SK-N-SH (cell line): ENCODE measurements at regions not wholly inside any gene's neighbourhood (a gene's known extent, or its start where the extent isn't known, plus 50 kb on each side); places are given as distances from the start of the nearest gene placed in this dataset.

Source experiments
- CTCF ChIA-PET: fragments of 300-600, 350-600 bp; formaldehyde crosslinking; extraction: SDS; loops from one replicate; lab custom pipeline; 2021; lab: Yijun Ruan, JAX
- POLR2A ChIA-PET: fragments of 350-600 bp; sonication (Branson Sonifier 250); formaldehyde crosslinking; extraction: SDS; loops from one replicate; lab custom pipeline; 2020; ENCODE audit warnings: antibody characterized with exemption, inconsistent platforms; lab: Yijun Ruan, JAX
- DNase-seq: peaks from one replicate; pipeline ENCODE4 v3.0.0; 2012
- H2AFZ ChIP-seq: fragments of 200-600 bp; sonication (generic); 2 replicates; pipeline ENCODE4 v1.8.1; 2016; ENCODE audit warnings: antibody characterized with exemption, mild to moderate bottlenecking, low read depth
- H3F3A ChIP-seq: fragments of 200-600 bp; sonication (generic); replicated peaks from 2 replicates; pipeline ENCODE3; 2016; ENCODE audit warnings: antibody characterized with exemption, mild to moderate bottlenecking; ENCODE audit not compliant: insufficient read depth
- H3K27ac ChIP-seq, 2 experiments: fragments of 200-500 bp in 1 of 2; fragments of 200-600 bp in 1 of 2; sonication (Bioruptor generic) in 1 of 2; sonication (generic), shearing (Covaris generic) in 1 of 2; 2 replicates each; pipeline versions ENCODE4 v1.5.1 to v1.6.1; 2014 to 2016; ENCODE audit warnings: low read depth in 2 of 2, inconsistent platforms in 1 of 2, low read length in 1 of 2, mild to moderate bottlenecking in 1 of 2, mixed read lengths in 1 of 2
- H3K27me3 ChIP-seq: fragments of 200-600 bp; sonication (generic), shearing (Covaris generic); 2 replicates; pipeline ENCODE4 v1.6.1; 2016; ENCODE audit warnings: mixed run types; ENCODE audit not compliant: insufficient read depth
- H3K36me3 ChIP-seq, 2 experiments: fragments of 200-500 bp in 1 of 2; fragments of 200-600 bp in 1 of 2; sonication (Bioruptor generic) in 1 of 2; sonication (generic) in 1 of 2; replicated peaks in 1 of 2; 2 replicates each; pipeline versions ENCODE3 to v1.5.1; 2014 to 2016; ENCODE audit warnings: low read length in 1 of 2, mild to moderate bottlenecking in 1 of 2; ENCODE audit not compliant: insufficient read depth in 2 of 2, control insufficient read depth in 1 of 2
- H3K4me1 ChIP-seq, 2 experiments: fragments of 200-500 bp in 1 of 2; fragments of 200-600 bp in 1 of 2; sonication (Bioruptor generic) in 1 of 2; sonication (generic), shearing (Covaris generic) in 1 of 2; 2 replicates each; pipeline versions ENCODE4 v1.5.1 to v1.6.1; 2014 to 2016; ENCODE audit warnings: low read depth in 1 of 2, low read length in 1 of 2, mixed run types in 1 of 2; ENCODE audit not compliant: insufficient read depth in 2 of 2, control insufficient read depth in 1 of 2
- H3K4me2 ChIP-seq: fragments of 200-600 bp; sonication (generic), shearing (Covaris generic); 2 replicates; pipeline ENCODE4 v1.6.1; 2017; ENCODE audit warnings: mixed run types
- H3K4me3 ChIP-seq, 2 experiments: fragments of 200-500 bp in 1 of 2; fragments of 200-600 bp in 1 of 2; sonication (Bioruptor generic) in 1 of 2; sonication (generic), shearing (Covaris generic) in 1 of 2; 2 replicates each; pipeline versions ENCODE4 v1.5.1 to v1.8.1; 2014 to 2016; ENCODE audit warnings: low read depth in 2 of 2, inconsistent platforms in 1 of 2, low read length in 1 of 2, mild to moderate bottlenecking in 1 of 2, mixed read lengths in 1 of 2, moderate library complexity in 1 of 2
- H3K79me2 ChIP-seq: fragments of 200-600 bp; sonication (generic); 2 replicates; pipeline ENCODE4 v1.8.1; 2017; ENCODE audit warnings: mild to moderate bottlenecking; ENCODE audit not compliant: insufficient read depth
- H3K9ac ChIP-seq: fragments of 200-600 bp; sonication (generic); 2 replicates; pipeline ENCODE4 v1.6.1; 2017; ENCODE audit warnings: mixed run types
- H3K9me2 ChIP-seq: fragments of 200-600 bp; sonication (generic); 2 replicates; pipeline ENCODE4 v1.6.1; 2017; ENCODE audit warnings: mixed run types
- H3K9me3 ChIP-seq: fragments of 200-600 bp; sonication (generic); 2 replicates; pipeline ENCODE4 v1.6.1; 2017; ENCODE audit warnings: mixed run types, mild to moderate bottlenecking, moderate library complexity
- H4K20me1 ChIP-seq: fragments of 200-600 bp; sonication (generic); 2 replicates; pipeline ENCODE4 v1.6.1; 2017; ENCODE audit warnings: mild to moderate bottlenecking, mixed run types; ENCODE audit not compliant: insufficient read depth
- ELF1 ChIP-seq: IDR thresholded peaks from 2 replicates; pipeline ENCODE4 v1.4.0; 2012
- FOXJ3 ChIP-seq: sonication (generic); formaldehyde crosslinking; IDR thresholded peaks from 2 replicates; pipeline ENCODE4 v1.5.1; 2020; ENCODE audit warnings: mild to moderate bottlenecking, missing genetic modification reagents
- GABPA ChIP-seq: IDR thresholded peaks from 2 replicates; pipeline ENCODE4 v1.4.0; 2012; ENCODE audit warnings: low read depth, mild to moderate bottlenecking
- MEF2A ChIP-seq: IDR thresholded peaks from 2 replicates; pipeline ENCODE4 v1.4.0; 2012; ENCODE audit warnings: low read depth, borderline replicate concordance
- NRF1 ChIP-seq: IDR thresholded peaks from 2 replicates; pipeline ENCODE4 v1.6.1; 2012; ENCODE audit warnings: low read depth, mild to moderate bottlenecking, low read length
- POLR2AphosphoS5 ChIP-seq: IDR thresholded peaks from 2 replicates; pipeline ENCODE4 v1.6.1; 2012; ENCODE audit warnings: low read depth, low read length
- RXRA ChIP-seq: IDR thresholded peaks from 2 replicates; pipeline ENCODE4 v1.4.0; 2012; ENCODE audit warnings: low read depth, mild to moderate bottlenecking, borderline replicate concordance
- TAF1 ChIP-seq: IDR thresholded peaks from 2 replicates; pipeline ENCODE4 v1.6.1; 2012; ENCODE audit warnings: low read depth, mild to moderate bottlenecking, low read length, moderate library complexity, borderline replicate concordance
- TEAD4 ChIP-seq: IDR thresholded peaks from 2 replicates; pipeline ENCODE4 v1.4.0; 2012; ENCODE audit warnings: mild to moderate bottlenecking, borderline replicate concordance; ENCODE audit not compliant: insufficient read depth
- YY1 ChIP-seq: IDR thresholded peaks from 2 replicates; pipeline ENCODE4 v1.4.0; 2012; ENCODE audit warnings: low read depth, mild to moderate bottlenecking
- WGBS: methylation state at CpG from one replicate; pipeline ENCODE4 v1.1.6; 2017; ENCODE audit warnings: low lambda C conversion rate; 5-methylcytosine and 5-hydroxymethylcytosine counted together
- TF ChIP-seq, protein P1 (sequence below): IDR thresholded peaks from 2 replicates; pipeline ENCODE4; 2012
- TF ChIP-seq, protein P2 (sequence below): fragments of 150-350 bp; IDR thresholded peaks from 2 replicates; pipeline ENCODE4 v1.6.1; 2016; ENCODE audit warnings: mild to moderate bottlenecking, low read depth, low read length
- TF ChIP-seq, protein P3 (sequence below): IDR thresholded peaks from 2 replicates; pipeline ENCODE4 v1.4.0; 2012; ENCODE audit warnings: low read depth, borderline replicate concordance
- TF ChIP-seq, protein P4 (sequence below): IDR thresholded peaks from 2 replicates; pipeline ENCODE4 v1.6.1; 2012; ENCODE audit warnings: mild to moderate bottlenecking, low read depth, low read length, moderate library complexity

DNA sequence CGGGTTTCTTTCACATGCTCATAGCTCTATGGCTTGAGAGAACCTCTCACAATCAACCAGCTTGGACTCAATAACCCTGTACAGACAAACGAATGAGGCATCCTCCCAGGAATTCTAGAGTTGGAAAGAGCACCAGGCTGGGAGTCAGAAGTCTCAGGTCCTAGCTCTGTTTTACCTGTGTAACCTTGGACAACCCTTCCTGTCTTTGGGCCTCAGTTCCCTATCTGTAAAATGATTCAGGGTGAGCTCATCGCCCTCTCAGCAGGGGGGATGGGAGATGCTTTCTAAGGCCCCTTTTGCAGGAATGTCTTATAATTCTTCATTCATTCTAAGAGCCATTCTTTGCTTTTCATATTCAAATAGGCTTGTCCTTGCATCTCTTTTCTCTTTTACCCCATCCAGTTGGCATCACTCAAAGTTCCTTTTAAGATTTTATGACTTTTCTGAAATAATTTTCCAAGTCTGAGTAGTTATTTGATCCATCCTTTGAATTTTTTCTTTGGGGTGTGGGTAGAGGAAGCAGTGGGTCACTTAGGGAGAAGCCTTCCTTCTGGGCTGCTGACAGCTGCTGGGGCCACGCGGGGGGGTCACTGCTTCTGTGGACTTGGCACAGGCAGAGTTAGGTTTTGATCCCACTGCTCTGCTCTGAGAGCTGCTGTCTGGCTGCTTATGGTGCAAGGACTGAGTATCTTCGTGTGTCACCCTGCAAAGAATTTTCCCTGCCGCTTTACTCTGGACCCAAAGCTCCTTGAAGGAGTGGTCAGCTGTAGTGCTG is 102.7 kb downstream of the UTP18 start:
- no peak overlapping the region for H3K9ac ChIP-seq
- TF ChIP-seq RXRA (no peak), NRF1 (no peak), YY1 (no peak), TEAD4 (no peak), TAF1 (no peak), MEF2A (no peak), FOXJ3 (no peak), POLR2AphosphoS5 (no peak), GABPA (no peak), ELF1 (no peak)
- TF ChIP-seq, protein P1, sequence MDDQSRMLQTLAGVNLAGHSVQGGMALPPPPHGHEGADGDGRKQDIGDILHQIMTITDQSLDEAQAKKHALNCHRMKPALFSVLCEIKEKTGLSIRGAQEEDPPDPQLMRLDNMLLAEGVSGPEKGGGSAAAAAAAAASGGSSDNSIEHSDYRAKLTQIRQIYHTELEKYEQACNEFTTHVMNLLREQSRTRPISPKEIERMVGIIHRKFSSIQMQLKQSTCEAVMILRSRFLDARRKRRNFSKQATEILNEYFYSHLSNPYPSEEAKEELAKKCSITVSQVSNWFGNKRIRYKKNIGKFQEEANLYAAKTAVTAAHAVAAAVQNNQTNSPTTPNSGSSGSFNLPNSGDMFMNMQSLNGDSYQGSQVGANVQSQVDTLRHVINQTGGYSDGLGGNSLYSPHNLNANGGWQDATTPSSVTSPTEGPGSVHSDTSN: no peak
- TF ChIP-seq, protein P2, sequence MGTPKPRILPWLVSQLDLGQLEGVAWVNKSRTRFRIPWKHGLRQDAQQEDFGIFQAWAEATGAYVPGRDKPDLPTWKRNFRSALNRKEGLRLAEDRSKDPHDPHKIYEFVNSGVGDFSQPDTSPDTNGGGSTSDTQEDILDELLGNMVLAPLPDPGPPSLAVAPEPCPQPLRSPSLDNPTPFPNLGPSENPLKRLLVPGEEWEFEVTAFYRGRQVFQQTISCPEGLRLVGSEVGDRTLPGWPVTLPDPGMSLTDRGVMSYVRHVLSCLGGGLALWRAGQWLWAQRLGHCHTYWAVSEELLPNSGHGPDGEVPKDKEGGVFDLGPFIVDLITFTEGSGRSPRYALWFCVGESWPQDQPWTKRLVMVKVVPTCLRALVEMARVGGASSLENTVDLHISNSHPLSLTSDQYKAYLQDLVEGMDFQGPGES: no peak
- TF ChIP-seq, protein P3, sequence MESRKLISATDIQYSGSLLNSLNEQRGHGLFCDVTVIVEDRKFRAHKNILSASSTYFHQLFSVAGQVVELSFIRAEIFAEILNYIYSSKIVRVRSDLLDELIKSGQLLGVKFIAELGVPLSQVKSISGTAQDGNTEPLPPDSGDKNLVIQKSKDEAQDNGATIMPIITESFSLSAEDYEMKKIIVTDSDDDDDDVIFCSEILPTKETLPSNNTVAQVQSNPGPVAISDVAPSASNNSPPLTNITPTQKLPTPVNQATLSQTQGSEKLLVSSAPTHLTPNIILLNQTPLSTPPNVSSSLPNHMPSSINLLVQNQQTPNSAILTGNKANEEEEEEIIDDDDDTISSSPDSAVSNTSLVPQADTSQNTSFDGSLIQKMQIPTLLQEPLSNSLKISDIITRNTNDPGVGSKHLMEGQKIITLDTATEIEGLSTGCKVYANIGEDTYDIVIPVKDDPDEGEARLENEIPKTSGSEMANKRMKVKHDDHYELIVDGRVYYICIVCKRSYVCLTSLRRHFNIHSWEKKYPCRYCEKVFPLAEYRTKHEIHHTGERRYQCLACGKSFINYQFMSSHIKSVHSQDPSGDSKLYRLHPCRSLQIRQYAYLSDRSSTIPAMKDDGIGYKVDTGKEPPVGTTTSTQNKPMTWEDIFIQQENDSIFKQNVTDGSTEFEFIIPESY: no peak
- TF ChIP-seq, protein P4, sequence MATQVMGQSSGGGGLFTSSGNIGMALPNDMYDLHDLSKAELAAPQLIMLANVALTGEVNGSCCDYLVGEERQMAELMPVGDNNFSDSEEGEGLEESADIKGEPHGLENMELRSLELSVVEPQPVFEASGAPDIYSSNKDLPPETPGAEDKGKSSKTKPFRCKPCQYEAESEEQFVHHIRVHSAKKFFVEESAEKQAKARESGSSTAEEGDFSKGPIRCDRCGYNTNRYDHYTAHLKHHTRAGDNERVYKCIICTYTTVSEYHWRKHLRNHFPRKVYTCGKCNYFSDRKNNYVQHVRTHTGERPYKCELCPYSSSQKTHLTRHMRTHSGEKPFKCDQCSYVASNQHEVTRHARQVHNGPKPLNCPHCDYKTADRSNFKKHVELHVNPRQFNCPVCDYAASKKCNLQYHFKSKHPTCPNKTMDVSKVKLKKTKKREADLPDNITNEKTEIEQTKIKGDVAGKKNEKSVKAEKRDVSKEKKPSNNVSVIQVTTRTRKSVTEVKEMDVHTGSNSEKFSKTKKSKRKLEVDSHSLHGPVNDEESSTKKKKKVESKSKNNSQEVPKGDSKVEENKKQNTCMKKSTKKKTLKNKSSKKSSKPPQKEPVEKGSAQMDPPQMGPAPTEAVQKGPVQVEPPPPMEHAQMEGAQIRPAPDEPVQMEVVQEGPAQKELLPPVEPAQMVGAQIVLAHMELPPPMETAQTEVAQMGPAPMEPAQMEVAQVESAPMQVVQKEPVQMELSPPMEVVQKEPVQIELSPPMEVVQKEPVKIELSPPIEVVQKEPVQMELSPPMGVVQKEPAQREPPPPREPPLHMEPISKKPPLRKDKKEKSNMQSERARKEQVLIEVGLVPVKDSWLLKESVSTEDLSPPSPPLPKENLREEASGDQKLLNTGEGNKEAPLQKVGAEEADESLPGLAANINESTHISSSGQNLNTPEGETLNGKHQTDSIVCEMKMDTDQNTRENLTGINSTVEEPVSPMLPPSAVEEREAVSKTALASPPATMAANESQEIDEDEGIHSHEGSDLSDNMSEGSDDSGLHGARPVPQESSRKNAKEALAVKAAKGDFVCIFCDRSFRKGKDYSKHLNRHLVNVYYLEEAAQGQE: no peak
- TF ChIP-seq, all 33 proteins: peak for 0
- no peaks in the 10 kb centered on the region for H3K79me2 ChIP-seq
- no peaks in the 10 kb centered on the region for H3F3A ChIP-seq
- H2AFZ ChIP-seq: no peak overlapping the region
- no peaks in the 10 kb centered on the region for H3K36me3 ChIP-seq
- ChIA-PET POLR2A (no interaction called here), CTCF (interaction anchor here (1.8 to 2.0 kb wide), 3 partner anchors 9 to 65 kb away, joined by 5 to 16 read pairs (median 11); no protein-coding TSS in a partner anchor)
- no peaks in the 10 kb centered on the region for H3K9me2 ChIP-seq
- no peak overlapping the region for H3K4me2 ChIP-seq
- no peaks in the 10 kb centered on the region for H3K9me3 ChIP-seq
- H4K20me1 ChIP-seq: no peaks in the 10 kb centered on the region
- 27% methylated on average over 7 of the region's 7 CpGs for WGBS
- DNase-seq: no peak
- H3K27ac ChIP-seq: no peak overlapping the region
- H3K4me3 ChIP-seq: no peak overlapping the region
- H3K4me1 ChIP-seq: peaks cover 0 to 13% of the 10 kb centered on the region in 2 experiments; a peak in 1 of 4 replicates
- H3K27me3 ChIP-seq: no peaks in the 10 kb centered on the region
